A549 (cell line): ENCODE measurements at regions not wholly inside any gene's neighbourhood (a gene's known extent, or its start where the extent isn't known, plus 50 kb on each side); places are given as distances from the start of the nearest gene placed in this dataset.

Experiments used
- BHLHE40 ChIP-seq: IDR thresholded peaks from 2 replicates; pipeline ENCODE4 v1.6.1; 2012; ENCODE audit warnings: low read depth, low read length, inconsistent platforms
- CEBPB ChIP-seq, 2 experiments: fragments of >200 bp in 1 of 2; sonication (Bioruptor Twin) in 1 of 2; formaldehyde crosslinking in 1 of 2; IDR thresholded peaks; 2 replicates each; pipeline ENCODE4 v1.6.1; 2012 to 2016
- CHD2 ChIP-seq: fragments of 150-350 bp; IDR thresholded peaks from 2 replicates; pipeline ENCODE4 v1.6.1; 2014; ENCODE audit warnings: low read length; ENCODE audit not compliant: partially characterized antibody
- CTCF ChIP-seq: fragments of >200 bp; sonication (Bioruptor Twin); formaldehyde crosslinking; IDR thresholded peaks from 3 replicates; pipeline ENCODE4 v1.5.1; 2016
- HOXA7 ChIP-seq: fragments of 250-450 bp; sonication (Bioruptor Pico); IDR thresholded peaks from 2 replicates; pipeline ENCODE4 v1.5.0; 2020; ENCODE audit warnings: mild to moderate bottlenecking, moderate library complexity
- JUN ChIP-seq, 2 experiments: fragments of >200 bp; sonication (Bioruptor Twin); formaldehyde crosslinking; IDR thresholded peaks; 2 replicates in 1 of 2; 3 replicates in 1 of 2; pipeline ENCODE4 v1.6.1; 2016 to 2017
- MAX ChIP-seq: IDR thresholded peaks from 2 replicates; pipeline ENCODE4 v1.6.1; 2012
- MYC ChIP-seq: IDR thresholded peaks from 2 replicates; pipeline ENCODE4 v1.6.1; 2012; ENCODE audit warnings: mild to moderate bottlenecking, inconsistent platforms, low read length, improper control_type of control experiment, borderline replicate concordance
- POLR2A ChIP-seq: IDR thresholded peaks from 2 replicates; pipeline ENCODE4 v1.6.1; 2012; ENCODE audit warnings: mild to moderate bottlenecking, low read length
- RFX5 ChIP-seq: fragments of 450-650 bp; IDR thresholded peaks from 2 replicates; pipeline ENCODE4 v1.7.1; 2014; ENCODE audit warnings: antibody characterized with exemption, mild to moderate bottlenecking, moderate library complexity
- SMC3 ChIP-seq: fragments of >200 bp; sonication (Bioruptor Twin); formaldehyde crosslinking; IDR thresholded peaks from 3 replicates; pipeline ENCODE4 v1.6.1; 2018; ENCODE audit warnings: inconsistent platforms
- TP53 ChIP-seq: fragments of 250-450 bp; sonication (Bioruptor Pico); IDR thresholded peaks from 2 replicates; pipeline ENCODE4 v1.5.0; 2021; ENCODE audit warnings: mild to moderate bottlenecking, moderate library complexity
- USF2 ChIP-seq: fragments of 450-650 bp; IDR thresholded peaks from 2 replicates; pipeline ENCODE4 v1.6.1; 2014; ENCODE audit warnings: antibody characterized with exemption

- TF ChIP-seq CTCF (no peak), MYC (no peak), CHD2 (no peak), SMC3 (no peak), RFX5 (no peak), POLR2A (no peak), MAX (no peak), CEBPB (IDR thresholded peaks at IDR 0.05) (no peak), BHLHE40 (no peak), USF2 (no peak), HOXA7 (CRISPR knock-in tag) (no peak), JUN (IDR thresholded peaks at IDR 0.05) (no peak), TP53 (CRISPR knock-in tag) (no peak)
These were observed 789.0 kb downstream of the TBC1D22A start for GRCh38 chr22:47551431-47551775.
